Epidermal melanocyte (primary cell): ENCODE measurements at regions not wholly inside any gene's neighbourhood (a gene's known extent, or its start where the extent isn't known, plus 50 kb on each side); places are given as distances from the start of the nearest gene placed in this dataset.
"Not testable (repeated sequence)": the region's sequence is repeated elsewhere in the genome, so short reads cannot be mapped to it uniquely, and the experiment has no call there.

Experiments used
- DNase-seq: peaks from one replicate; pipeline ENCODE4 v3.0.0; 2011; ENCODE audit warnings: low spot score; ENCODE audit not compliant: insufficient read length

GRCh38 chr4:75287738-75288517 is 226.3 kb downstream of the RCHY1 start:
- no peak for DNase-seq

GRCh38 chr4:75285837-75286236 is 228.4 kb downstream of the RCHY1 start:
- DNase-seq: no peak

DNA sequence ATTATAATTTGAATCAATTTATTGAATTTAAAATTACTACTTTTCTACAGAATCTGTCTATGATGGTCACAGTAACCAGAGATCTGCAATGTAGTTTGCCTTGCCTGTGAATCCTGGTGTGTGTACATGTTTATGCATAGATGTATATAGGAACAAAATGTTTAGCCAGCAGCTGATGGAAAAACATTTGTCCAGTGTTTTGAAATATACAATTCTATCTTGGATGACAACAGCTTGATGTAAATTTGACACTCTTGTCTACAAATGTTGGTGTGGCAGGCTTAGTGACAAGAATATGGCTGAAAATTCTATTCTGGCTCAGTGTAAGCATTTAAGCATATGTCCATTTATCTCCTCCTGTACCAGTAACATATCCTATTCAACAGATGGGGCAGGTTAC is 229.4 kb downstream of the RCHY1 start:
- DNase-seq: no peak

DNA sequence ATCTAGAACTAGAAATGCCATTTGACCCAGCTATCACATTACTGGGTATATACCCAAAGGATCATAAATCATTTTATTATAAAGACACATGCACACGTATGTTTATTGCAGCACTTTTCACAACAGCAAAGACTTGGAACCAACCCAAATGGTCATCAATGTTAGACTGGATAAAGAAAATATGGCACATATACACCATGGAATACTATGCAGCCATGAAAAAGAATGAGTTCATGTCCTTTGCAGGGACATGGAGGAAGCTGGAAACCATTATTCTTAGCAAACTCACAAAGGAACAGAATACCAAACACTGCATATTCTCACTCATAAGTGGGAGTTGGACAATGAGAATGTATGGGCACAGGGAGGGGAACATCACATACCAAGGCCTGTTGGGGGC is 233.7 kb downstream of the RCHY1 start:
- not testable (repeated sequence) for DNase-seq

GRCh38 chr4:75259306-75259705 is 254.9 kb downstream of the RCHY1 start:
- no peak for DNase-seq

DNA sequence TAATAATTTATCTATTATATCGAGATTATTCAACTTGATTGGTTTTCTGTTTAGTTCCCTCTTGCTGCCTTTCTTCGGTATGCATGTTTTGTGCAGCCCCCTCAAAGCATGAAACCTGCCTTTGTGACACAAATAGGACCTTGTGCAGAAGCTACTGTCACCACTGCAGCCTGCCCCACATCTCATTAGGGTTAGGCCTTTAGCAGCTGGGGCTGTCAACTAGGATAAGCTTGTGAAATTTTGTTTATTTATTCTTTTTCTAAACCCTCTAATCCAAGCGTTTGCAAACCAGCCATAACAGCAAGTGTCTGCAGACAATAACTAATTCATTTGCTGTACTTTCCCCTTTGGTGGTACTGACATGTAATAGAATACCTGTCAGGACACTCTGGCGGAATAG is 258.9 kb downstream of the RCHY1 start:
- DNase-seq: no peak

GRCh38 chr4:75254745-75255144 is 259.5 kb downstream of the RCHY1 start:
- no peak for DNase-seq

GRCh38 chr4:75253094-75253493 is 261.1 kb downstream of the RCHY1 start:
- not testable (repeated sequence) for DNase-seq

- DNase-seq: no peak
Observed at GRCh38 chr4:75251547-75251946, 262.7 kb downstream of the RCHY1 start.

DNA sequence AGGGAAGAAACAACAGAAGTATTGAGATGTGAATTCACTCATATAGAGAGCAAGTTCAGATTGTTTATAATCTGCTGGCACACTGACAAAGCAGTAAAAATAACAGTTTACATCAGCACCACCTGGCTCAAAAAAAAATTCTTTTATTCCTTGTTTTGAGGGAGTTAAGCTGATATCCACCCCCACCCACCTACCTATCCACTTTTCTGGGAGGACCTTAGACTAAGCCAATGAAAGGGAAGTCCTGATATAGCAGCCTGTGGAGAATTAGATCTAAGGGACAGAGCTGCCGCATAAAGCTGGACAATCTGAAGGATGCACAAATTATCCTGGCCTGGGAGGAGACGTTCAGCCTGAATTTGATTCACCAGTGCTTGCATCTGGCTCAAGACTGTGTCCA is 264.5 kb downstream of the RCHY1 start:
- no peak for DNase-seq

- DNase-seq: no peak
Observed at GRCh38 chr4:75248770-75249407, 265.3 kb downstream of the RCHY1 start.

DNA sequence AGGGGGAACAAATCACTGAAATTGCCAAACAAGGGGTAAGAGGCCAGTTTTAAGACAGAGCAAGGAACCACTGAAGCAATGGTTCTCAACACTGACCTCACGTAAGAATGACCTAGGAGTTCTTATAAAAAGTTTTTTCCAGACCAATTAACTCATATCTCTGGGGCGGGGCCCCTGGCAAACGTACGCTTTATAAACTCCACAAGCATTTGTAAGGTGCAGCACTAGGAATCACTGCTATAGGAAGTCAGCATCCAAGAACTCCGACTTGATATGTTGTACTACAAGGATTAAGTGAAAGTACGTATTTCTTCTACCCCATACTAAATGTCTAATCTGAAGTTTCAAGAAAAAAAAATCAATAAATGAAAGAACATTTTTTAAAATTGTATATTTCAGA is 269.9 kb downstream of the RCHY1 start:
- no peak for DNase-seq

DNA sequence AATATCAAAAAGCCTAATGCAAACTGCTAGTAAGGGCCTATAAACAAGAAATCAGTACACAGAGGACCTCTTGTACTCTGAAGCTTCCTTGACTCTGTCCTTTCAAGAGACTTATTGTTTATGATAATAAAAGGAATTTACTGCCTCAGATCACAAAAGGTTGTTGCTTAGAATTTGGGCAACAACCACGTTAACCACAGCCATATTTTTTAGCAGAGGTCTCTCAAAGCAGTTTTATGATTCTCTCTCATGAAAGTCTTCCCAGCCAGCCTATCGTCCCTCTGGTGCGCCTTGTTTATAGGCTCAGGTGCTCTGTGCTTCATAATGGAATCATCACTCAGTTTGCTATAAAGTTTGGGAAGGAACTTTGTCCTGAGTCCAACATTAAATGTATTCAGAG is 270.6 kb downstream of the RCHY1 start:
- DNase-seq: no peak

DNA sequence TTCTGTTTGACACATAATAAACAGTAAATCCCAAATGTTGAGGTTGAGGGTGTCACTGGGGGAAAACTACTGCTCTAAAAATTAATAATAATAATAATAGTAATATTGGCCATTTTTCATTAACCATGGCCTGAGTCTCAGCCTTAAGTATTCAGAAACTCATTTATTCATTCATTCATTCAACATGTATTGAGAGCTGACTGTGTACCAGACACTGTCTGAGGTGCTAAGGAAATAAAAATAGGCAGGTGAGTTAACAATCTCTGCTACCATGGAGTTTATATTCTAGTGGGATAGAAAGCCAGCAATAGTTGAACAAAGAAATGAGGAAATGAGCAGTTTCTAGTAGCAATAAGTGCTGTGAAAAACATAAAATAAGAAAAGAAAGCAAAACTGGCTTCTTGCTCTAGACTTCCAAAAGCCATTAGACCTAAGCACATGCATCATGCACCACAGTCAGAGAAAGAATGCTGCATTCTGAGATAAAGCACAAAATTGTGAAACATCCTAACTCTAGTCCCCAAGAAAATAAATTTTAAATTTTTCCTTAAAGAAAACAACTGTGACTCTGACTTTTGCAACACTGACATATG is 278.7 kb downstream of the RCHY1 start:
- no peak for DNase-seq

GRCh38 chr4:75232546-75232945 is 281.7 kb downstream of the RCHY1 start:
- DNase-seq: no peak

- DNase-seq: no peak
Observed at GRCh38 chr4:75229806-75230570, 284.2 kb downstream of the RCHY1 start.

GRCh38 chr4:75213480-75213879 is 280.6 kb downstream of the PARM1 start:
- no peak for DNase-seq

- DNase-seq: no peak
Observed at GRCh38 chr4:75211422-75211821, 278.5 kb downstream of the PARM1 start.

- no peak for DNase-seq
Observed at GRCh38 chr4:75207902-75208301, 275.0 kb downstream of the PARM1 start.

DNA sequence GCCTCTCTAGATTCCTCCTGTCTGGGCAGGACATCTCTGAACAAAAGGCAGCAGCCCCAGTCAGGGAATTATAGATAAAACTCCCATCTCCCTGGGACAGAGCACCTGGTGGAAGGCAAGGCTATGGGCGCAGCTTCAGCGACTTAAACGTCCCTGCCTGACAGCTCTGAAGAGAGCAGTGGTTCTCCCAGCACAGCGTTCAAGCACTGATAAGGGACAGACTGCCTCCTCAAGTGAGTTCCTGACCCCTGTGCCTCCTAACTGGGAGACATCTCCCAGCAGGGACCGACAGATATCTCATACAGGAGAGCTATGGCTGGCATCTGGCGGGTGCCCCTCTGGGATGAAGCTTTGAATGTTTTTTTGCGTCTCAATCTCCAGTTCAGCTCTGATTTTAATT is 262.2 kb downstream of the PARM1 start:
- DNase-seq: no peak

- DNase-seq: no peak
Observed at GRCh38 chr4:75194180-75194579, 261.3 kb downstream of the PARM1 start.

DNA sequence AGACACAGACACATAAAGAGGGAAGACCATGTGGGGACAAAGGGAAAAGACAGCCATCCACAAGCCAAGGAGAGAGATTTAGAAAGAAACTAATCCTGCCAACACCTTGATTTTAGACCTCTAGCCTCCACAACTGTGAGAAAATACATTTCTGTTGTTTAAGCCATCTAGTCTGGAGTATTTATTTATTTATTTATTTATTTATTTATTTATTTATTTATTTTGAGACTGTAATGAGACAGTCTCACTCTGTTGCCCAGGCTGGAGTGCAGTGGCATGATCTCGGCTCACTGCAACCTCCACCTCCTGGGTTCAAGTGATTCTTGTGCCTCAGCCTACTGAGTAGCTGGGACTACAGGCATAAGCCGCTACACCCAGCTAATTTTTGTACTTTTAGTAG is 259.3 kb downstream of the PARM1 start:
- not testable (repeated sequence) for DNase-seq
